ENCODE measurements at regions not wholly inside any gene's neighbourhood (a gene's known extent, or its start where the extent isn't known, plus 50 kb on each side); places are given as distances from the start of the nearest gene placed in this dataset.

DNA sequence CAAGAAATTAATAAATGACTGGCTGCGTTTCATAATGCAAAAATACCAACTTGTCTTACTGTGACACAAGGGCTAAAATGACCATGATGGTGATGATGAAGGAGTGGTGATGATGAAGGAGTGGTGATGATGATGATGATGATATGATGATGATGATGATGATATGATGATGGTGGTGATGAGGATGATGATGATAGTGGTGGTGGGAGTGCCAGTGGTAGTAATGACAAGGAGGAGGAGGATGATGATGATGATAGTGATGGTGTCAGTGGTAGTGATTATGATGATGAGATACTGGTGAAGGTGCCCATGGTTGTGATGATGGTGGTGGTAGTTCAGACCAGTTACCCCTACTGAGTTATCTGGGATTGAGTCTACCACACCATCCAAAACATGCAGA is 265.9 kb downstream of the FGFR2 start:
- peaks cover 5% of the 10 kb centered on the region for H3K4me1 Mint-ChIP-seq (ENCODE audit: low read depth, unreplicated experiment)
- H3K4me3 Mint-ChIP-seq (ENCODE audit: unreplicated experiment): no peak overlapping the region
- no peaks in the 10 kb centered on the region for H4K20me1 ChIP-seq (ENCODE audit: insufficient read depth, low read length)
- no peak overlapping the region for H2AFZ ChIP-seq (ENCODE audit: low read depth, low read length)
- DNase-seq (ENCODE audit: low read depth) (no peak), FAIRE-seq (peak; percentile 58)
- H3K9me3 ChIP-seq (ENCODE audit: insufficient read depth, low read depth, low read length): no peaks in the 10 kb centered on the region
- no peak overlapping the region for H3K4me3 ChIP-seq (ENCODE audit: insufficient read depth, low read depth, low read length)
- H3K36me3 Mint-ChIP-seq (ENCODE audit: low read depth, unreplicated experiment): no peaks in the 10 kb centered on the region
- H3K9me3 Mint-ChIP-seq (ENCODE audit: unreplicated experiment): peaks cover 2% of the 10 kb centered on the region
- no peak overlapping the region for H3K4me2 ChIP-seq (ENCODE audit: low read length)
- H3K27me3 ChIP-seq (ENCODE audit: insufficient read depth, low read length): no peaks in the 10 kb centered on the region
- H3K27me3 Mint-ChIP-seq (ENCODE audit: low read depth, unreplicated experiment): no peaks in the 10 kb centered on the region
- H3K9ac ChIP-seq (ENCODE audit: low read length): no peak overlapping the region
- no peaks in the 10 kb centered on the region for H3K36me3 ChIP-seq (ENCODE audit: insufficient read depth, low read length)
- H3K27ac ChIP-seq (ENCODE audit: low read depth, low read length): no peak overlapping the region
- H3K27ac Mint-ChIP-seq (ENCODE audit: unreplicated experiment): no peak overlapping the region
- H3K79me2 ChIP-seq (ENCODE audit: insufficient read depth, low read length): no peaks in the 10 kb centered on the region
- TF ChIP-seq EZH2 (IDR thresholded peaks at IDR 0.05; ENCODE audit: insufficient read depth, low read length): no peak
- TF ChIP-seq, protein P1, sequence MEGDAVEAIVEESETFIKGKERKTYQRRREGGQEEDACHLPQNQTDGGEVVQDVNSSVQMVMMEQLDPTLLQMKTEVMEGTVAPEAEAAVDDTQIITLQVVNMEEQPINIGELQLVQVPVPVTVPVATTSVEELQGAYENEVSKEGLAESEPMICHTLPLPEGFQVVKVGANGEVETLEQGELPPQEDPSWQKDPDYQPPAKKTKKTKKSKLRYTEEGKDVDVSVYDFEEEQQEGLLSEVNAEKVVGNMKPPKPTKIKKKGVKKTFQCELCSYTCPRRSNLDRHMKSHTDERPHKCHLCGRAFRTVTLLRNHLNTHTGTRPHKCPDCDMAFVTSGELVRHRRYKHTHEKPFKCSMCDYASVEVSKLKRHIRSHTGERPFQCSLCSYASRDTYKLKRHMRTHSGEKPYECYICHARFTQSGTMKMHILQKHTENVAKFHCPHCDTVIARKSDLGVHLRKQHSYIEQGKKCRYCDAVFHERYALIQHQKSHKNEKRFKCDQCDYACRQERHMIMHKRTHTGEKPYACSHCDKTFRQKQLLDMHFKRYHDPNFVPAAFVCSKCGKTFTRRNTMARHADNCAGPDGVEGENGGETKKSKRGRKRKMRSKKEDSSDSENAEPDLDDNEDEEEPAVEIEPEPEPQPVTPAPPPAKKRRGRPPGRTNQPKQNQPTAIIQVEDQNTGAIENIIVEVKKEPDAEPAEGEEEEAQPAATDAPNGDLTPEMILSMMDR (IDR thresholded peaks at IDR 0.05; ENCODE audit: insufficient read depth, low read depth, low read length): no peak
- H3K4me1 ChIP-seq (ENCODE audit: insufficient read depth, low read length): no peaks in the 10 kb centered on the region

DNA sequence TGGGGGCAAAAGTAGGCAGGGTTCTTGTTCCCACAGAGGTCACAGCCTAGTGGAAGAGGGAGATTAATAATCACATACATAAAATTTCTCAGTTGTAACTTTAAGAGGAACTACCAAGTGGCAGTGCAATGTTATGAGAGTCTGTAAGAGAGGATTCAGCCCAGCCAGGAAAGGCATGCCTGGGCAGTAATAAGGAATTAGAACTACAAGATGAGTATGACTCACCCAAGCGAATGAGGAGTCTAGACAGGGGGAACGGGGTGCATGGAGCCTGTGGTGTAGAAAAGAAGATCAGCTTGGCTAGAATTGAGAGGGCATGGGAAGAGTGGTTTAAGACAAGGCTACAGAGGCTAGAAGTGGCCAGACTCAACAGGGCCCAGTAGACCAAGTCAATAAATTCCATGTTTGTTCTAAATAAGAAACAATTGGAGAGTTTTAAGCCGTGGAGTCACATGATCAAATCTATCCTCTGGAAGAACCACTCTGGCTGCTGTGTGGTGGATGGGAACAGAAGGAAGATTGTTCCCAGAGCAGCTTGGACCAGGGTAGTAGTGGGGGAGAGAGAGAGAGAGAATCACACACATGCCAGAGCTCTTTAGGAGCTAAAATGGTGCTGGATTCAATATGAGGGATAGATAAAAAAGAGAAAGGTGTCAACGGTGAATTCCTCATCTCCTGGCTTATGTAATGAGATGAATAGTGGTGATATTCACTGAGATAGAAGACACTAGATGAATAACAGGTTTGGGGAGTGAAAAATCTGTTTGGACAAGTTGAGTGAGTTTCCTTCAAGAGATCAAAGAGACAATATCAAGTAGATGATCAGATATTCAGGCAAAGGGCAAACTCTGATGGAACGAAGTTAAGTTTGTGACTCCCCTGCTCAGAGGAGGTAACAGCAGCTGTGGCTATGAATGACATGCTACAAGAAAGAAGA is 265.1 kb downstream of the FGFR2 start:
- Mint-ChIP-seq H3K36me3 (ENCODE audit: low read depth, unreplicated experiment) (no peaks in the 10 kb centered on the region), H3K9me3 (ENCODE audit: unreplicated experiment) (peaks cover 2% of the 10 kb centered on the region), H3K27ac (ENCODE audit: unreplicated experiment) (no peak overlapping the region), H3K4me3 (ENCODE audit: unreplicated experiment) (no peak overlapping the region), H3K27me3 (ENCODE audit: low read depth, unreplicated experiment) (no peaks in the 10 kb centered on the region), H3K4me1 (ENCODE audit: low read depth, unreplicated experiment) (peaks cover 5% of the 10 kb centered on the region)
- H3K4me3 ChIP-seq (ENCODE audit: insufficient read depth, low read depth, low read length): no peak overlapping the region
- no peak overlapping the region for H2AFZ ChIP-seq (ENCODE audit: low read depth, low read length)
- no peaks in the 10 kb centered on the region for H3K27me3 ChIP-seq (ENCODE audit: insufficient read depth, low read length)
- FAIRE-seq (no peak), DNase-seq (ENCODE audit: low read depth) (no peak)
- no peak overlapping the region for H3K27ac ChIP-seq (ENCODE audit: low read depth, low read length)
- H3K9me3 ChIP-seq (ENCODE audit: insufficient read depth, low read depth, low read length): no peaks in the 10 kb centered on the region
- no peaks in the 10 kb centered on the region for H3K79me2 ChIP-seq (ENCODE audit: insufficient read depth, low read length)
- TF ChIP-seq, protein P1 (IDR thresholded peaks at IDR 0.05; ENCODE audit: insufficient read depth, low read depth, low read length): no peak
- TF ChIP-seq EZH2 (IDR thresholded peaks at IDR 0.05; ENCODE audit: insufficient read depth, low read length): no peak
- H3K36me3 ChIP-seq (ENCODE audit: insufficient read depth, low read length): no peaks in the 10 kb centered on the region
- no peaks in the 10 kb centered on the region for H4K20me1 ChIP-seq (ENCODE audit: insufficient read depth, low read length)
- no peak overlapping the region for H3K4me2 ChIP-seq (ENCODE audit: low read length)
- no peaks in the 10 kb centered on the region for H3K4me1 ChIP-seq (ENCODE audit: insufficient read depth, low read length)
- no peak overlapping the region for H3K9ac ChIP-seq (ENCODE audit: low read length)

DNA sequence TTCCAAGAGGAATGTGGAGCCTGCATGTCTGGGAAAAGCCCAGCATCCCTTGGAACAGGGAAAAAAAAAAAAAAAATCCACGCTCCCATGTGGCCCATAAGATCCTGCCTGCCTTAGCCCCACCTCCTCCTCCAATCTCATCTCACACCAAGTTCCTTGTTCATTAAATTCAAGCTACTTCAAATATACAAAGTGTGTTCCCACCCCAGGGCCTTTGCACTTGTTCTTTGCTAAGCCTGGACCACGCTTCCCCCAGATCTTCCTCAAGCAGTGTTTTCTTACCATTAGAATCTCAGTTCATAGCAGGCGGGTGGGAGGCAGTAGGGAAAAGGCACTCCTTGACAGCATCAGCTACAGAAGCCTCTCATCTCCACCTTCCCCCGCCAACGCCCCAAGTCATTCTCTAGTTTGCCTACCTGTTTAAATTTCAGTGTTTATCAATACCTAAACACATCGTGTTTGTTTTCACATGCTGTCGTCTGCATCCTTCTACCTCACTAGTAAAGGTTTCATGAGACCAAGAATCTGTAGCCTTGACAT is 262.8 kb downstream of the FGFR2 start:
- Mint-ChIP-seq H3K27ac (ENCODE audit: unreplicated experiment) (no peak overlapping the region), H3K36me3 (ENCODE audit: low read depth, unreplicated experiment) (no peaks in the 10 kb centered on the region), H3K4me1 (ENCODE audit: low read depth, unreplicated experiment) (peaks cover 12% of the 10 kb centered on the region), H3K9me3 (ENCODE audit: unreplicated experiment) (peaks cover 2% of the 10 kb centered on the region), H3K4me3 (ENCODE audit: unreplicated experiment) (no peak overlapping the region), H3K27me3 (ENCODE audit: low read depth, unreplicated experiment) (peaks cover 1% of the 10 kb centered on the region)
- no peak for TF ChIP-seq EZH2 (IDR thresholded peaks at IDR 0.05; ENCODE audit: insufficient read depth, low read length)
- TF ChIP-seq, protein P1 (IDR thresholded peaks at IDR 0.05; ENCODE audit: insufficient read depth, low read depth, low read length): no peak
- Histone ChIP-seq H4K20me1 (ENCODE audit: insufficient read depth, low read length) (no peaks in the 10 kb centered on the region), H3K4me2 (ENCODE audit: low read length) (no peak overlapping the region), H3K9me3 (ENCODE audit: insufficient read depth, low read depth, low read length) (no peaks in the 10 kb centered on the region), H3K36me3 (ENCODE audit: insufficient read depth, low read length) (no peaks in the 10 kb centered on the region), H3K4me1 (ENCODE audit: insufficient read depth, low read length) (no peaks in the 10 kb centered on the region), H3K79me2 (ENCODE audit: insufficient read depth, low read length) (no peaks in the 10 kb centered on the region), H3K9ac (ENCODE audit: low read length) (no peak overlapping the region), H3K4me3 (ENCODE audit: insufficient read depth, low read depth, low read length) (no peak overlapping the region), H2AFZ (ENCODE audit: low read depth, low read length) (no peak overlapping the region), H3K27me3 (ENCODE audit: insufficient read depth, low read length) (no peaks in the 10 kb centered on the region), H3K27ac (ENCODE audit: low read depth, low read length) (no peak overlapping the region)
- FAIRE-seq (no peak), DNase-seq (ENCODE audit: low read depth) (no peak)

Data from astrocyte (in vitro differentiated cells and primary cell).